ENCODE measurements at regions not wholly inside any gene's neighbourhood (a gene's known extent, or its start where the extent isn't known, plus 50 kb on each side); places are given as distances from the start of the nearest gene placed in this dataset.

DNA sequence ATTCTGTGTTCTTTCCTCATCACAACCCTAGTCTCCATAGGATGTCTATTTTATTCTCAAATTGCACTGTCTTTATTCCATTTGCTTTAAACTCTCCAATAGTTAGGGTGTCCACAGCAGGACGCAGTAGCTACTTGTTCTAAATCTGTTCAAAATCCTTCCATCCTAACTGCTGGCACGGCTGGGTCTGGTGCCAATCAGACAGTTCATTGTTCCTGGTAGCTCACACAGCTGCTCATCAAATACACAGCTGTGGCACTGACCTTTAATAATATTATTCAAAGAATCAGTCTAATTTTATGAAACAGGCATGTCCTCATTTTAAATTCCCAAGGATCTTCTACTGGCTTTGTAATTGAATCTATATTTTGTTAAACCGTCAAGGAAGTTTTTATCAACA lies 59.7 kb upstream of the TMEFF2 start:
- no peak for DNase-seq

DNA sequence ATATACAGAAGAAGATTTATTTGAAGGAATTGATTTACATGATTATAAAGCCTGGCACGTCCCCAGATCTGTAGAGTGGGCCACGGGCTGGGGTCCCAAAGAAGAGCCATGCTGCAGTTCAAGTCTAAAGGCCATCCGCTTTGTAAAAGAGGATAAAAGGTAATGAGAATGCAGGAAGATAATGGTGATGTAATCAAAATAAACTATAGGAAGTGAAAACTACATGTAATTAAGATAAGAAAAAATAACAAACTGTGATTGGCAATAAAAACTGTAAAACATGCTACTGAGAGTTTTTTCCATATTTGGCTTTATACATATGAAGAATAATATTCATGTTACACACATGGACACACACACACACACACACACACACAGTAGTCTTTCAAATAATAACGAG lies 59.0 kb upstream of the TMEFF2 start:
- no peak for DNase-seq

DNA sequence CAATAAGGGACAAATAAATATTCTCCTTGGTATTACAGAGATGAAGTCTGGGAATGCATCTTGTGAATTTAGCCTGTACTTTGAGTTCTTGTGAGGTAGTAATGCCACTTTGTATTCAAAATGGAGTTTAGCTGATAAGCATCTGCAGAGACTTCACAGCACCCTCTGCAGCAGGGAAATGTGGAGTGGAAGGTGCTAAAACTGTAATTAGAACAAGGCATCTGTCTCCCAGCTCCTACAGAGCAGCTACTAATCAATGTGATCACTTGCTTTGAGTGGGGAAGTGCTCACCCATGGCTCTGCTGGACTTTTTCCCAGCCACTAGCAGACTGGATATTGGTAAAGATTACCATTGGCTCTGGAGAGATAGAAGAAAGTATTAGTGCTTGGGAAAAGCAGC lies 56.2 kb upstream of the TMEFF2 start:
- no peak for DNase-seq

DNA sequence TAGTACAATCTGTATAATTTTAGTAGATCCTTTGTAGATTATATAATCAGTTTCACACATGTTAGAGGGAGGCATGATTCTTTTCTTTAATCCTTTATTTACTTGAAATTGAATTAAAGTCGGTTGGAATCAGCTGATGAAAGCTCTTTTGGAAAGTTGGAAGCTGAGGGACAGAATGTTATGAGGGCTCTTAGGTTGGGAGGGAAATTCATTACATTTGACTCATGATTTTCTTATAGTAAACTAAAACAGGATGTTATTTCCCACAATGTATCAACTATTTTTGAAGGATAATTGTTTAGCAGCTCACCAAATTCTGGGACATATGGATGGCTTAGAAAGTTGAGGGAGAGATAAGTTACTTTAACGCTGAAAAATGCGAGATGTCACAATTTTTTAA lies 52.7 kb upstream of the TMEFF2 start:
- DNase-seq, result no peak

DNA sequence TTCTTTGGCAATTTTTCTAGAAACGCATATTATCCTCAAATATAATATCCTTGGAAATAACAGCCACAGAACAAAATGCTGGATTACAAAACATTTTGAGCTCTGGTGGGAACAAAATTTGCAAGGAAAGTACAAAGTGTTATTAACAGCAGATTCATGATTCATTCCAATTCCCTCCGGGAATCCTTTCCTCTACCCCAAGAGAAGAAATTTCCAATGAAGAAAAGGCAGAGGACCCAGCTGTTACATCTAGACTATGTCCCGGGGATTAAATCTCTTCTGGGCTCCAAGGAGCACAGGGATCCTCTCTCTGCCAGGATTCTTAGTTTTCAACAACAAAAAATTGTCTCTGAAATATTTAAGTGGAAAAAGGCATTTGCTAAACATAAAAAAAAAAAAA lies 51.6 kb upstream of the TMEFF2 start:
- DNase-seq, result no peak

DNA sequence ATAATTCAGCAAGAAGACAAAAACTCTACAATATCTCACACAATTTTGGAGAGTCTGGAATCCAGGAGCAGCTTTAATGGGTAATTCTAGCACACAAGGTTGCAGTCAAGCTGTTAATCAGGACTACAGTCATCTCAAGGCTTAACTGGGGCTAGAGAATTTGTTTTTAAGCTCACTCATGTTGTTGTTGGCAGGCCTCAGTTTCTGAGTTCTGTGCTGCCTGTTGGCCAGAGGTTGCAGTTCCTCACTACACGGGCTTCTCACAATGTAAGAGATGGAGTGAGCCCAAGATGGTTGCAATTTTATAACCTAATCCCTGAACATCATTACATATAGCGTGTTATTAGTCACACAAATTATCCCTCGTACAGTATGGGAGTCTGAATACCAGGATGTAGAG lies 50.6 kb upstream of the TMEFF2 start:
- DNase-seq, result no peak

Data from NCI-H524 treated with DMSO at 0.1 percent for 48 hours (cell line).